SU-DHL-6 (cell line): ENCODE measurements at regions not wholly inside any gene's neighbourhood (a gene's known extent, or its start where the extent isn't known, plus 50 kb on each side); places are given as distances from the start of the nearest gene placed in this dataset.

Experiments
- H2AFZ ChIP-seq: fragments of 200-600 bp; sonication (generic); 2 replicates; pipeline ENCODE4 v1.6.1; 2014; ENCODE audit warnings: low read depth, mild to moderate bottlenecking, moderate library complexity, mixed read lengths, antibody characterized with exemption, low read length; ENCODE audit not compliant: severe bottlenecking
- H3F3A ChIP-seq: fragments of 200-600 bp; shearing (Covaris generic); 2 replicates; pipeline ENCODE4 v1.6.0; 2016; ENCODE audit warnings: antibody characterized with exemption, mild to moderate bottlenecking; ENCODE audit not compliant: insufficient read depth
- H3K27ac ChIP-seq: fragments of 200-600 bp; sonication (generic); 2 replicates; pipeline ENCODE4 v1.5.1; 2016; ENCODE audit warnings: low read depth, mild to moderate bottlenecking, low read length, moderate library complexity, mixed read lengths
- H3K27me3 ChIP-seq: fragments of 200-600 bp; sonication (generic), shearing (Covaris generic); 2 replicates; pipeline ENCODE4 v1.6.0; 2014; ENCODE audit warnings: mild to moderate bottlenecking, low read length
- H3K36me3 ChIP-seq: fragments of 200-600 bp; sonication (generic); 2 replicates; pipeline ENCODE4 v1.6.1; 2014; ENCODE audit warnings: mild to moderate bottlenecking, low read length, mixed read lengths
- H3K4me2 ChIP-seq: fragments of 300-600, 200-600 bp; shearing (Covaris generic), sonication (generic); 2 replicates; pipeline ENCODE4 v1.6.0; 2014; ENCODE audit warnings: low read length, low read depth, mild to moderate bottlenecking; ENCODE audit not compliant: poor library complexity, severe bottlenecking
- H3K4me3 ChIP-seq: fragments of 200-600 bp; sonication (generic); 2 replicates; pipeline ENCODE4 v1.5.1; 2014; ENCODE audit warnings: antibody characterized with exemption, low read length, mild to moderate bottlenecking, mixed read lengths; ENCODE audit not compliant: insufficient read depth, poor library complexity, severe bottlenecking
- H3K79me2 ChIP-seq: fragments of 200-600 bp; sonication (generic); 2 replicates; pipeline ENCODE4 v1.6.1; 2014; ENCODE audit warnings: mild to moderate bottlenecking, low read length, moderate library complexity; ENCODE audit not compliant: insufficient read depth
- H3K9ac ChIP-seq: fragments of 200-600 bp; sonication (generic); 2 replicates; pipeline ENCODE4 v1.7.0; 2014; ENCODE audit warnings: mild to moderate bottlenecking, low read length
- H3K9me2 ChIP-seq: fragments of 200-600 bp; sonication (generic); replicated peaks from 2 replicates; pipeline ENCODE4 v1.6.1; 2014; ENCODE audit warnings: low read length; ENCODE audit not compliant: insufficient read depth
- H3K9me3 ChIP-seq: fragments of 200-600 bp; sonication (generic); 2 replicates; pipeline ENCODE4 v1.6.1; 2014; ENCODE audit warnings: low read length, mixed read lengths; ENCODE audit not compliant: insufficient read depth
- H4K20me1 ChIP-seq: fragments of 200-600 bp; sonication (generic); 2 replicates; pipeline ENCODE4 v1.6.1; 2014; ENCODE audit warnings: low read depth, mild to moderate bottlenecking, antibody characterized with exemption, low read length, moderate library complexity, mixed read lengths
- EZH2phosphoT487 ChIP-seq: fragments of 200-600 bp; sonication (generic), shearing (Covaris generic); conservative IDR thresholded peaks from 2 replicates; pipeline ENCODE4 v1.6.1; 2018; ENCODE audit warnings: mild to moderate bottlenecking, antibody characterized with exemption, low read length, moderate library complexity, mixed read lengths
- TF ChIP-seq, protein P1 (sequence below): fragments of 200-600 bp; sonication (generic); IDR thresholded peaks from one replicate; pipeline ENCODE4 v1.5.1; 2017; ENCODE audit warnings: antibody characterized with exemption, mild to moderate bottlenecking, low read length, moderate library complexity; ENCODE audit not compliant: insufficient read depth, poor library complexity, severe bottlenecking

DNA sequence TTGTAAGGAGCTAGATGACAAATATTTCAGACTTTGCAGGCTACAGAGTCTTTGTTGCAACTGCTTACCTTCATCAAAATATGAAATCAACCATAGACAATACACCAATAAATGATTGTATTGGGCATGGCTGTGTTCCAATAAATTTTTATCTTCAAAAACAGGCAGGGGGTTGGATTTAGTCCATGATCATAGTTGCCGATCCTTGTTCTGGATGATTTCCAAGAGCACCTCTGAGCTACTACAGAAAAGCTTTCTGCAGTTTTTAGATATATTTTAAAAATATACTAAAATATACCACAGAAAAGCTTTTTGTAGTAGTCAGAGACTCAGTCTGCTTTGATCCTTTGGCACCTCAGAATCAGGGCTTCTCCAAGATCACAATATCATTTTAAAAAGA, 145.0 kb downstream of the HTR1B start:
- H2AFZ ChIP-seq: no peak overlapping the region
- no peak overlapping the region for H3K4me2 ChIP-seq
- no peaks in the 10 kb centered on the region for H3K9me3 ChIP-seq
- H3K79me2 ChIP-seq: no peaks in the 10 kb centered on the region
- H3K9me2 ChIP-seq: no peaks in the 10 kb centered on the region
- H3K36me3 ChIP-seq: no peaks in the 10 kb centered on the region
- TF ChIP-seq, protein P1, sequence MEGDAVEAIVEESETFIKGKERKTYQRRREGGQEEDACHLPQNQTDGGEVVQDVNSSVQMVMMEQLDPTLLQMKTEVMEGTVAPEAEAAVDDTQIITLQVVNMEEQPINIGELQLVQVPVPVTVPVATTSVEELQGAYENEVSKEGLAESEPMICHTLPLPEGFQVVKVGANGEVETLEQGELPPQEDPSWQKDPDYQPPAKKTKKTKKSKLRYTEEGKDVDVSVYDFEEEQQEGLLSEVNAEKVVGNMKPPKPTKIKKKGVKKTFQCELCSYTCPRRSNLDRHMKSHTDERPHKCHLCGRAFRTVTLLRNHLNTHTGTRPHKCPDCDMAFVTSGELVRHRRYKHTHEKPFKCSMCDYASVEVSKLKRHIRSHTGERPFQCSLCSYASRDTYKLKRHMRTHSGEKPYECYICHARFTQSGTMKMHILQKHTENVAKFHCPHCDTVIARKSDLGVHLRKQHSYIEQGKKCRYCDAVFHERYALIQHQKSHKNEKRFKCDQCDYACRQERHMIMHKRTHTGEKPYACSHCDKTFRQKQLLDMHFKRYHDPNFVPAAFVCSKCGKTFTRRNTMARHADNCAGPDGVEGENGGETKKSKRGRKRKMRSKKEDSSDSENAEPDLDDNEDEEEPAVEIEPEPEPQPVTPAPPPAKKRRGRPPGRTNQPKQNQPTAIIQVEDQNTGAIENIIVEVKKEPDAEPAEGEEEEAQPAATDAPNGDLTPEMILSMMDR: no peak
- no peak for TF ChIP-seq EZH2phosphoT487
- no peak overlapping the region for H3K9ac ChIP-seq
- no peaks in the 10 kb centered on the region for H3K27me3 ChIP-seq
- H4K20me1 ChIP-seq: no peaks in the 10 kb centered on the region
- no peak overlapping the region for H3K27ac ChIP-seq
- H3F3A ChIP-seq: no peaks in the 10 kb centered on the region
- H3K4me3 ChIP-seq: no peak overlapping the region

DNA sequence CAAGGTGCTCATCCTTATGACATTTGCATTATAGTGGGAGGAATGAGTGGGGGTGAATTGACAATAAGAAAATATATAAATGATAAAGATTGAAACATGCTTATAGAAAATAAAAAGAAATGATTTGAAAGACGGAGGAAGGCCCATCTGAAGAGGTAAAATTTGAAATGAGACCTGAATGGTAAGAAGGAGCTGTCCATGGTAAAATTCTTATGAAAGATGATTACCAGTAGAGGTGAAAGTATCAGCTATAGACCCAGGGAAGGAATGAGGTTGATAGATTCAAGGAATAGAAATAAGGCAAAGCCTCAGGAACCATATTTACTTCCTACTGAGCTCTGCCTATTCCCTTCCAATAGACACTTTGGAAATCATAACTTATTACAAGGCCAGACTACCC, 149.7 kb downstream of the HTR1B start:
- Histone ChIP-seq H3K27ac (no peak overlapping the region), H3K9me3 (no peaks in the 10 kb centered on the region), H4K20me1 (no peaks in the 10 kb centered on the region), H3K4me2 (no peak overlapping the region), H3F3A (no peaks in the 10 kb centered on the region), H3K36me3 (no peaks in the 10 kb centered on the region), H3K9ac (no peak overlapping the region), H3K79me2 (no peaks in the 10 kb centered on the region), H3K9me2 (no peaks in the 10 kb centered on the region), H3K27me3 (no peaks in the 10 kb centered on the region), H2AFZ (no peak overlapping the region), H3K4me3 (no peak overlapping the region)
- no peak for TF ChIP-seq EZH2phosphoT487
- TF ChIP-seq, protein P1: no peak

DNA sequence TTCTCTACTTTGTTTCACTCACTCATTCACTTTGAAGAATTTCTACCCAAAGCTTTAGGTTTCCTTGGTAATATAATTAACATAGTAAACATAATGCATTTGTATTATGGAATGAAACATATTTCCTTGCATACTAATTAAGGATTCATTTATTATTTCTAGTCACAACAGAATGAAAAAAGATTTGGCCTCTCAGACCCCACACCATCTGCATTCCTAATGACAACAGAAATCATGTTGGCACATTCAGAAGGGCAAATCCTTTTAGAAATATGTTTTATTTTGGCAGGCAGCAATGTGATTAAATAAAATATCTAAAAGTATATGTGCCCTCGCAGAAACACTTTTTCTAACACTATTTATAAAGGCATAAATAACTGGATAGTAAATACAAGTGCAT, 163.4 kb downstream of the HTR1B start:
- Histone ChIP-seq H3K79me2 (no peaks in the 10 kb centered on the region), H3K36me3 (no peaks in the 10 kb centered on the region), H3K4me2 (no peak overlapping the region), H3F3A (no peaks in the 10 kb centered on the region), H4K20me1 (no peaks in the 10 kb centered on the region), H3K27ac (no peak overlapping the region), H3K4me3 (no peak overlapping the region), H3K27me3 (no peaks in the 10 kb centered on the region), H3K9me3 (no peaks in the 10 kb centered on the region), H2AFZ (no peak overlapping the region), H3K9me2 (no peaks in the 10 kb centered on the region), H3K9ac (no peak overlapping the region)
- no peak for TF ChIP-seq EZH2phosphoT487
- TF ChIP-seq, protein P1: no peak

DNA sequence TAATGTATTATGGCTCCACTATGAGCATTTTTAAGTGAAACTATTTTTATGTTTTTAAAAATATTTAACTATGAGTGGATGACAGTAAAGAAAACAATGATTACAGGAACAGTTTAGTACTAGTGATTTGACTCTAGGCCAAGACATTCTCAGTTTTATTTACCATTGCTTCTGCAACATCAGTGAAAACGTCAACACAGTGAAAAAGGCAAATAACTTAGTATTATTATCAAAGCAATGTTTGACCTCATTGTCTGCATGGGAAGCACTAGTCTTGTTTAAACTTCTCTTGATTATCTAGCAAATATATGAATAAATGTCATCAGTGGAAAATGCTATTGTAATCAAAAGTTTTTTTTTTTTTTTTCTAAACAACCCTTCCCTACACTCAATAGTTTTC, 165.0 kb downstream of the HTR1B start:
- H3K27me3 ChIP-seq: no peaks in the 10 kb centered on the region
- TF ChIP-seq, protein P1: no peak
- TF ChIP-seq EZH2phosphoT487: no peak
- no peak overlapping the region for H3K4me3 ChIP-seq
- no peak overlapping the region for H3K9ac ChIP-seq
- H3K4me2 ChIP-seq: no peak overlapping the region
- H4K20me1 ChIP-seq: no peaks in the 10 kb centered on the region
- H3F3A ChIP-seq: no peaks in the 10 kb centered on the region
- H3K9me3 ChIP-seq: no peaks in the 10 kb centered on the region
- no peak overlapping the region for H3K27ac ChIP-seq
- no peak overlapping the region for H2AFZ ChIP-seq
- no peaks in the 10 kb centered on the region for H3K79me2 ChIP-seq
- H3K9me2 ChIP-seq: no peaks in the 10 kb centered on the region
- H3K36me3 ChIP-seq: no peaks in the 10 kb centered on the region
